Occipital lobe (tissue), 1 donor: ENCODE measurements at regions not wholly inside any gene's neighbourhood (a gene's known extent, or its start where the extent isn't known, plus 50 kb on each side); places are given as distances from the start of the nearest gene placed in this dataset.

Experiments
- DNase-seq: peaks from one replicate; lab custom pipeline; 2025; lab: John Stamatoyannopoulos, UW

- DNase-seq, result no peak
Observed at GRCh38 chr1:30425046-30425445, 298.3 kb downstream of the MATN1 start.

GRCh38 chr1:30423570-30423969 lies 299.8 kb downstream of the MATN1 start:
- no peak for DNase-seq

- DNase-seq, result no peak
Observed at GRCh38 chr1:30422251-30422650, 301.1 kb downstream of the MATN1 start.

GRCh38 chr1:30420519-30421050 lies 302.8 kb downstream of the MATN1 start:
- DNase-seq, result no peak

- no peak for DNase-seq
Observed at GRCh38 chr1:30419831-30420230, 303.6 kb downstream of the MATN1 start.

GRCh38 chr1:30418939-30419720 lies 304.3 kb downstream of the MATN1 start:
- no peak for DNase-seq

GRCh38 chr1:30418061-30418938 lies 305.1 kb downstream of the MATN1 start:
- no peak for DNase-seq

- DNase-seq, result no peak
Observed at GRCh38 chr1:30417701-30418046, 305.7 kb downstream of the MATN1 start.

GRCh38 chr1:30417001-30417700 lies 306.2 kb downstream of the MATN1 start:
- DNase-seq, result no peak

GRCh38 chr1:30416221-30416820 lies 307.1 kb downstream of the MATN1 start:
- DNase-seq, result no peak

- DNase-seq, result no peak
Observed at GRCh38 chr1:30415171-30415940, 308.0 kb downstream of the MATN1 start.

- DNase-seq, result no peak
Observed at GRCh38 chr1:30414851-30415165, 308.6 kb downstream of the MATN1 start.

GRCh38 chr1:30414086-30414850 lies 309.1 kb downstream of the MATN1 start:
- DNase-seq, result no peak

- DNase-seq, result no peak
Observed at GRCh38 chr1:30413606-30414005, 309.8 kb downstream of the MATN1 start.

- DNase-seq, result no peak
Observed at GRCh38 chr1:30413111-30413440, 310.3 kb downstream of the MATN1 start.

GRCh38 chr1:30412241-30413110 lies 310.9 kb downstream of the MATN1 start:
- no peak for DNase-seq

GRCh38 chr1:30411206-30411605 lies 312.2 kb downstream of the MATN1 start:
- no peak for DNase-seq

GRCh38 chr1:30410153-30410851 lies 313.1 kb downstream of the MATN1 start:
- no peak for DNase-seq
